HEK293T (cell line): ENCODE measurements at regions not wholly inside any gene's neighbourhood (a gene's known extent, or its start where the extent isn't known, plus 50 kb on each side); places are given as distances from the start of the nearest gene placed in this dataset.

Experiments used
- BHLHE40 ChIP-seq: fragments of 450-650 bp; IDR thresholded peaks from 2 replicates; pipeline ENCODE4 v1.6.1; 2016; ENCODE audit warnings: mild to moderate bottlenecking, moderate library complexity, borderline replicate concordance
- ELF4 ChIP-seq: fragments of 450-650 bp; IDR thresholded peaks from 2 replicates; pipeline ENCODE4 v1.6.1; 2017; ENCODE audit warnings: antibody characterized with exemption
- FOXK2 ChIP-seq: fragments of 450-650 bp; IDR thresholded peaks from 2 replicates; pipeline ENCODE4 v1.6.1; 2016; ENCODE audit warnings: mild to moderate bottlenecking
- NFRKB ChIP-seq: fragments of 450-650 bp; IDR thresholded peaks from 2 replicates; pipeline ENCODE4 v1.6.1; 2016; ENCODE audit warnings: mild to moderate bottlenecking, moderate library complexity
- SP1 ChIP-seq: fragments of 450-650 bp; IDR thresholded peaks from 2 replicates; pipeline ENCODE4 v1.6.1; 2017
- SUZ12 ChIP-seq: fragments of 450-650 bp; IDR thresholded peaks from 2 replicates; pipeline ENCODE4 v1.6.1; 2016; ENCODE audit warnings: mild to moderate bottlenecking
- ZNF384 ChIP-seq: fragments of 450-650 bp; IDR thresholded peaks from 2 replicates; pipeline ENCODE4 v1.6.1; 2016
- TF ChIP-seq, protein P1 (sequence below): fragments of 450-650 bp; IDR thresholded peaks from 2 replicates; pipeline ENCODE4 v1.6.1; 2016

DNA sequence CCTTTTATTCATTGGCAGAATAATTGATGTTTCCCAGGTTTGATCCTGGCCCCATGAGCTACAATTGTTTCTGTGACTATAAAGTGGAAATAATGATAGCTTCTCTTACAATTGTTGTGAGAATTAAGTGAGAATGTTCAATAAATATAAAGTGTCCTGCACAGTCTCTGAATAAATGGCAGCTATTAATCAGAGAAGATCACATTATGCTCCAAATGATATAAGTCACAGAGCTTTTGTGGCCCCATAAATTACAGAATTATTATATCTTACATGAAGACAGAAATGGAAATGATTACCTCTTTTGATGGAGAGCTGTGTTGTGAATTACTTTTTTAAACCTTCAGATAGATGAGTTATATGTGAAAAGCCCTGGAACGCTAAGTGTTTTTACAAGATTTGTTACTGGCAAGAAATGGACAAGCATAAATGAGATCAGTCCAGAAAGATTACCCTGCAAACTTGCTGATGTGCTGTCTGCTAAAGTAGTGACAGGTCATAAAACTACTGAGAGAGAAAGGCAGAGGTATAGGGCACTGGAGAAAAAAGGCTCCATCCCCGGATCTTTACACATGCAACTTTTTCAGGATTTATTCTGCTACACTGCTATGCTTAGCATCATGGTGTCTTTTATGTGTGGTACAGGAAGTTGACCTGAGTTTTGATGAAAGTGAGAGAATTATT, 750.9 kb upstream of the GOT2 start:
- TF ChIP-seq FOXK2 (no peak), BHLHE40 (no peak), ELF4 (no peak), SUZ12 (no peak), NFRKB (no peak), SP1 (no peak), ZNF384 (no peak)
- TF ChIP-seq, protein P1, sequence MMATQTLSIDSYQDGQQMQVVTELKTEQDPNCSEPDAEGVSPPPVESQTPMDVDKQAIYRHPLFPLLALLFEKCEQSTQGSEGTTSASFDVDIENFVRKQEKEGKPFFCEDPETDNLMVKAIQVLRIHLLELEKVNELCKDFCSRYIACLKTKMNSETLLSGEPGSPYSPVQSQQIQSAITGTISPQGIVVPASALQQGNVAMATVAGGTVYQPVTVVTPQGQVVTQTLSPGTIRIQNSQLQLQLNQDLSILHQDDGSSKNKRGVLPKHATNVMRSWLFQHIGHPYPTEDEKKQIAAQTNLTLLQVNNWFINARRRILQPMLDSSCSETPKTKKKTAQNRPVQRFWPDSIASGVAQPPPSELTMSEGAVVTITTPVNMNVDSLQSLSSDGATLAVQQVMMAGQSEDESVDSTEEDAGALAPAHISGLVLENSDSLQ = no peak
